BJ (cell line): ENCODE measurements at regions not wholly inside any gene's neighbourhood (a gene's known extent, or its start where the extent isn't known, plus 50 kb on each side); places are given as distances from the start of the nearest gene placed in this dataset.

Experiments used
- CTCF ChIA-PET: fragments of 350-600 bp; formaldehyde crosslinking; extraction: SDS; loops from one replicate; lab custom pipeline; 2021; ENCODE audit warnings: antibody characterized with exemption, inconsistent platforms; lab: Yijun Ruan, JAX
- POLR2A ChIA-PET: fragments of 300-600 bp; sonication (Branson Sonifier 250); formaldehyde crosslinking; extraction: SDS; loops from one replicate; lab custom pipeline; 2021; ENCODE audit warnings: antibody characterized with exemption; lab: Charles Lee
- DNase-seq: peaks from one replicate; pipeline ENCODE4 v3.0.0-alpha.2; 2011; ENCODE audit warnings: low read depth
- H3K27me3 ChIP-seq: 2 replicates; pipeline ENCODE4 v1.6.0; 2011; ENCODE audit warnings: low read length; ENCODE audit not compliant: control insufficient read depth, insufficient read depth
- H3K36me3 ChIP-seq: 2 replicates; pipeline ENCODE4 v1.5.1; 2011; ENCODE audit warnings: low read length; ENCODE audit not compliant: control insufficient read depth, insufficient read depth
- H3K4me3 ChIP-seq: 2 replicates; pipeline ENCODE4 v1.5.1; 2011; ENCODE audit warnings: low read depth, mild to moderate bottlenecking, control low read depth, low read length
- TF ChIP-seq, protein P1 (sequence below): IDR thresholded peaks from 2 replicates; pipeline ENCODE4 v1.5.1; 2011; ENCODE audit warnings: low read depth, mild to moderate bottlenecking, control low read depth, inconsistent platforms, low read length, moderate library complexity; ENCODE audit not compliant: insufficient read depth

DNA sequence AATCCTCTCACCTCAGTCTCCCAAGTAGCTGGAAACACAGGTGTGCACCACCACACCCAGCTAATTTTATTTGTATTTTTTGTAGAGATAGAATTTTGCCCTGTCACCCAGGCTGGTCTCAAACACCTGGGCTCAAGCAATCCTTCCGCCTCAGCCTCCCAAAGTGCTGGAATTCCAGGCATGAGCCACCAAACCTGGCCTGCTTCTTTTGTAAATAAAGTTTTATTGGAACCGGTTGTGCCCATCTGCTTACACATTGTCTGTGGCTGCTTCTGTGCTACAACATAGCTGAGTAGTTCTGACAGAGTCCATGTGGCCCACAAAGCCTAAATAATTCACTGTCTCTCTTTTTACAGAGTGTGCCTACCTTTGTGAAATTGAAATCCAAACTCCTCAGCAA lies 109.7 kb upstream of the NRSN1 start:
- ChIA-PET CTCF (no interaction called here), POLR2A (no interaction called here)
- TF ChIP-seq, protein P1, sequence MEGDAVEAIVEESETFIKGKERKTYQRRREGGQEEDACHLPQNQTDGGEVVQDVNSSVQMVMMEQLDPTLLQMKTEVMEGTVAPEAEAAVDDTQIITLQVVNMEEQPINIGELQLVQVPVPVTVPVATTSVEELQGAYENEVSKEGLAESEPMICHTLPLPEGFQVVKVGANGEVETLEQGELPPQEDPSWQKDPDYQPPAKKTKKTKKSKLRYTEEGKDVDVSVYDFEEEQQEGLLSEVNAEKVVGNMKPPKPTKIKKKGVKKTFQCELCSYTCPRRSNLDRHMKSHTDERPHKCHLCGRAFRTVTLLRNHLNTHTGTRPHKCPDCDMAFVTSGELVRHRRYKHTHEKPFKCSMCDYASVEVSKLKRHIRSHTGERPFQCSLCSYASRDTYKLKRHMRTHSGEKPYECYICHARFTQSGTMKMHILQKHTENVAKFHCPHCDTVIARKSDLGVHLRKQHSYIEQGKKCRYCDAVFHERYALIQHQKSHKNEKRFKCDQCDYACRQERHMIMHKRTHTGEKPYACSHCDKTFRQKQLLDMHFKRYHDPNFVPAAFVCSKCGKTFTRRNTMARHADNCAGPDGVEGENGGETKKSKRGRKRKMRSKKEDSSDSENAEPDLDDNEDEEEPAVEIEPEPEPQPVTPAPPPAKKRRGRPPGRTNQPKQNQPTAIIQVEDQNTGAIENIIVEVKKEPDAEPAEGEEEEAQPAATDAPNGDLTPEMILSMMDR, result no peak
- no peaks in the 10 kb centered on the region for H3K27me3 ChIP-seq
- H3K36me3 ChIP-seq, result no peaks in the 10 kb centered on the region
- no peak overlapping the region for H3K4me3 ChIP-seq
- no peak for DNase-seq

DNA sequence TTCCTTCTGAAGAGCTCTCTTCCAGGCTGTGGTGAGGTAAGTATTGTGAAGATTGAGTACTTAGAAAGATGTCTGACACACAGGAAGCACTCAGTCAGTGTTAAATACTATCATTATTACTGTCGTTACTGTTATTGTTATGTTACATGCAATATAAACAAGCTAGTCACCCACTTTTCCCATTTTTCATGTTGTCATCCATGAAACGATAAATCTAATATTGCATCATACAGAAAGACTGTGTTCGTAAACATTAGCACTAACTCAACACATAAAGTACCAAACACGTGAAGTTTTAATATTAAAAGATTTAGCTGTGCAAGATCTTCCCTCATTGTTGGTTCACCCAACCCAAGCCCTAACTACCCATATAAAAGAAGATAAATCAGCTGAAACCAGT lies 109.2 kb upstream of the NRSN1 start:
- H3K4me3 ChIP-seq, result no peak overlapping the region
- ChIA-PET CTCF (no interaction called here), POLR2A (no interaction called here)
- no peak for DNase-seq
- H3K27me3 ChIP-seq, result no peaks in the 10 kb centered on the region
- TF ChIP-seq, protein P1, result no peak
- no peaks in the 10 kb centered on the region for H3K36me3 ChIP-seq

DNA sequence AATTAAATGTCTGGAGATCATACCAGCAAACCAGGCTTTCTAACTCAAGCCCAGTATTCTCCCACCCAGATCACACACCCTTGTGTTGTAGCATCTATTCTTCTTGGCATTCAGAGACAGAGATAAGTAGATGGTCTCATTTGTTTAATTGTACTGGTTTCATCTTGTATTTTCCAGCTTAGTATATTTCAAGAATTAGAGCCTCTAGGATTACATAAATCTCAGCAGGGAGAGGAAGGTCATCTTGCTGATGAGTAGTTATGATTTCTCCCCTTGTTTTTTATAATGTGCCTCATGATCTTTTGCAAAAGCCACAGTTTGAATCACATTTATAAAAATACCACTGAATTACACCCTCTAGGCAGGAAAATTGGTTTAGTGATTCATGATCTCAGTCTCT lies 106.6 kb upstream of the NRSN1 start:
- no peak for DNase-seq
- H3K36me3 ChIP-seq, result no peaks in the 10 kb centered on the region
- TF ChIP-seq, protein P1, result no peak
- no peaks in the 10 kb centered on the region for H3K27me3 ChIP-seq
- POLR2A ChIA-PET, result no interaction called here
- CTCF ChIA-PET, result no interaction called here
- H3K4me3 ChIP-seq, result no peak overlapping the region

DNA sequence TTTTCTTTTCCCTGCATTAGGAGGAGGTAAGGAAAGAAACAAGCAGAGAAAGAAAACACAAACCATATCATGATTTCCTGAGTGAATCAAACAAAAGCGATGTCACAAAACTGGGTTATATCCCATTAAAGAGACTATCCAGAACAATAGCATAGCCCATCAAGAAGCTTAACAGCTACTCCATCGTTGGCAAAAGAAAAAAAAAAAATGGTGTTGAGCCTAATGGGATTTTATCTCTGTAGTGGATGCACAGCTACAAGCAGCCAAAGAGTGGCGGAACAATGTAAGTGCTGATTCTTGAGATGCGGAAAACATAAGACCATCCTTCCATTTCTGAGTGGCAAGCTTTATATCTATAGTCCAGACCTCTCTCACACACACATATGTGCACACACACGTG lies 106.2 kb upstream of the NRSN1 start:
- H3K36me3 ChIP-seq, result no peaks in the 10 kb centered on the region
- ChIA-PET POLR2A (no interaction called here), CTCF (interaction anchor here (0.7 kb wide), 1 partner anchor 195 kb away, joined by 3 read pairs; no protein-coding TSS in a partner anchor)
- H3K4me3 ChIP-seq, result no peak overlapping the region
- no peaks in the 10 kb centered on the region for H3K27me3 ChIP-seq
- DNase-seq, result no peak
- TF ChIP-seq, protein P1, result no peak

DNA sequence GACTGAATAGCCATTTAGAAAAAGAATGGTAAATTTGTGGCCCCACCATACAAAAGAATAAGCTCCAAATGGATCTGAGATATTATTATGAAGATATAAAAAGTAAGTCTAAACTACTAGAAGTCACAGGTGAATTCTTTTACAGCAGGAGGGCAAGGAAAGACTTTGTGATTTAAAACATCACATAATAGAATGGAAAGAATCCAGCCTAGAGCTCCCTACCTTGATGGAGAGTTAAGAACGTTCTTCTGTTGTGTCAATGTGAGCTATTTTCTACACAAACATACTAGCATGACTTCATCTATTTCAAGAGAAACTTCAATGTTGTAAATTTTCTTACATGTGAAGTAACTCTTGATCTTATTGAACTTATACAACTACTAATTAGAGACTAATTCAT lies 100.0 kb upstream of the NRSN1 start:
- TF ChIP-seq, protein P1, result no peak
- POLR2A ChIA-PET, result no interaction called here
- Histone ChIP-seq H3K36me3 (no peaks in the 10 kb centered on the region), H3K4me3 (no peak overlapping the region), H3K27me3 (no peaks in the 10 kb centered on the region)
- CTCF ChIA-PET, result no interaction called here
- no peak for DNase-seq
